A673 (cell line): ENCODE measurements at regions not wholly inside any gene's neighbourhood (a gene's known extent, or its start where the extent isn't known, plus 50 kb on each side); places are given as distances from the start of the nearest gene placed in this dataset.

Experiments used
- BruUV-seq: library from RNA; stranded (reverse); fragments of 400-500 nt; replicated peaks from 2 replicates; lab custom pipeline; 2021; lab: Mats Ljungman, UMichigan
- CTCF ChIA-PET: fragments of 300-600 bp; sonication (Branson Sonifier 250); formaldehyde crosslinking; loops from one replicate; lab custom pipeline; 2022; ENCODE audit warnings: antibody characterized with exemption; lab: Charles Lee
- POLR2A ChIA-PET: fragments of 300-600 bp; sonication (Branson Sonifier 250); formaldehyde crosslinking; loops from one replicate; lab custom pipeline; 2022; ENCODE audit warnings: antibody characterized with exemption; ENCODE audit not compliant: low non-redundant PET; lab: Charles Lee
- DNase-seq: peaks from one replicate; pipeline ENCODE4 v3.0.0-alpha.2; 2015; ENCODE audit warnings: low spot score
- H3K27ac ChIP-seq: fragments of 200-600 bp; sonication (generic); 2 replicates; pipeline ENCODE4 v1.5.1; 2016; ENCODE audit warnings: mixed run types, low read depth, mild to moderate bottlenecking, mixed read lengths, antibody characterized with exemption, low read length; ENCODE audit not compliant: poor library complexity, severe bottlenecking
- H3K27me3 ChIP-seq: fragments of 200-600 bp; sonication (generic); replicated peaks from 2 replicates; pipeline ENCODE4 v1.6.1; 2017; ENCODE audit warnings: mixed run types, low read depth, mild to moderate bottlenecking, mixed read lengths, antibody characterized with exemption, low read length; ENCODE audit not compliant: insufficient read depth, poor library complexity
- H3K36me3 ChIP-seq: fragments of 200-600 bp; sonication (generic); 2 replicates; pipeline ENCODE4 v1.6.1; 2016; ENCODE audit warnings: mixed run types, mild to moderate bottlenecking, mixed read lengths, antibody characterized with exemption, low read length; ENCODE audit not compliant: insufficient read depth, poor library complexity, severe bottlenecking
- H3K4me1 ChIP-seq: fragments of 200-600 bp; sonication (generic); 2 replicates; pipeline ENCODE4 v1.6.1; 2017; ENCODE audit warnings: mixed run types, mild to moderate bottlenecking, mixed read lengths, antibody characterized with exemption, low read length; ENCODE audit not compliant: insufficient read depth, poor library complexity, severe bottlenecking
- H3K4me3 ChIP-seq: fragments of 200-600 bp; sonication (generic); 2 replicates; pipeline ENCODE4 v1.5.1; 2016; ENCODE audit warnings: low read depth, mixed run types, mild to moderate bottlenecking, mixed read lengths, low read length; ENCODE audit not compliant: poor library complexity, severe bottlenecking
- H3K9me3 ChIP-seq: fragments of 200-600 bp; sonication (generic); 2 replicates; pipeline ENCODE4 v1.6.1; 2016; ENCODE audit warnings: mixed run types, low read depth, mild to moderate bottlenecking, mixed read lengths, antibody characterized with exemption, low read length; ENCODE audit not compliant: poor library complexity, severe bottlenecking
- CTCF ChIP-seq: fragments of 300-800, 200-600 bp; sonication (generic); conservative IDR thresholded peaks from 2 replicates; pipeline ENCODE4 v1.5.1; 2017; ENCODE audit warnings: low read depth, mild to moderate bottlenecking, antibody characterized with exemption, low read length, moderate library complexity, mixed read lengths
- EZH2 ChIP-seq: fragments of 200-600 bp; sonication (generic); IDR thresholded peaks from 2 replicates; pipeline ENCODE4 v1.6.1; 2017; ENCODE audit warnings: borderline replicate concordance, low read depth, mild to moderate bottlenecking, mixed read lengths, antibody characterized with exemption, low read length; ENCODE audit not compliant: poor library complexity, severe bottlenecking
- intact Hi-C: fragments of 100-400 bp; cut with micrococcal nuclease; formaldehyde crosslinking; loops from one replicate; pipeline ENCODE4 v1.10.0; 2022; ENCODE audit not compliant: unreplicated experiment

- no peaks in the 10 kb centered on the region for H3K9me3 ChIP-seq
- POLR2A ChIA-PET: no interaction called here
- DNase-seq: no peak
- no peak overlapping the region for H3K4me3 ChIP-seq
- intact Hi-C loops: no loop called here
- no peaks in the 10 kb centered on the region for H3K27me3 ChIP-seq
- peaks cover 6% of the 10 kb centered on the region for H3K4me1 ChIP-seq
- no peaks in the 10 kb centered on the region for H3K36me3 ChIP-seq
- TF ChIP-seq EZH2: no peak
- no TSS peak for BruUV-seq
- CTCF ChIA-PET: no interaction called here
- no peak overlapping the region for H3K27ac ChIP-seq
Measured at GRCh38 chr3:83956431-83956830, 1002.4 kb upstream of the CADM2 start.

- intact Hi-C loops: no loop called here
- H3K9me3 ChIP-seq: peaks cover 5% of the 10 kb centered on the region
- H3K4me1 ChIP-seq: no peaks in the 10 kb centered on the region
- POLR2A ChIA-PET: no interaction called here
- H3K27ac ChIP-seq: no peak overlapping the region
- no TSS peak for BruUV-seq
- H3K4me3 ChIP-seq: no peak overlapping the region
- no peaks in the 10 kb centered on the region for H3K27me3 ChIP-seq
- CTCF ChIA-PET: no interaction called here
- H3K36me3 ChIP-seq: no peaks in the 10 kb centered on the region
- DNase-seq: no peak
- no peak for TF ChIP-seq CTCF
Measured at GRCh38 chr3:83968356-83968755, 990.4 kb upstream of the CADM2 start.

GRCh38 chr3:83971666-83972065 is 987.1 kb upstream of the CADM2 start:
- BruUV-seq: no TSS peak
- no peaks in the 10 kb centered on the region for H3K9me3 ChIP-seq
- H3K4me3 ChIP-seq: no peak overlapping the region
- POLR2A ChIA-PET: no interaction called here
- no peaks in the 10 kb centered on the region for H3K36me3 ChIP-seq
- CTCF ChIA-PET: no interaction called here
- no peak overlapping the region for H3K27ac ChIP-seq
- intact Hi-C loops: no loop called here
- TF ChIP-seq CTCF: no peak
- TF ChIP-seq EZH2: no peak
- H3K4me1 ChIP-seq: no peaks in the 10 kb centered on the region
- no peak for DNase-seq
- no peaks in the 10 kb centered on the region for H3K27me3 ChIP-seq

- POLR2A ChIA-PET: no interaction called here
- Histone ChIP-seq H3K4me3 (no peak overlapping the region), H3K4me1 (no peaks in the 10 kb centered on the region), H3K36me3 (no peaks in the 10 kb centered on the region), H3K27me3 (no peaks in the 10 kb centered on the region), H3K27ac (no peak overlapping the region), H3K9me3 (no peaks in the 10 kb centered on the region)
- no TSS peak for BruUV-seq
- intact Hi-C loops: no loop called here
- TF ChIP-seq EZH2: no peak
- no peak for TF ChIP-seq CTCF
- no peak for DNase-seq
- CTCF ChIA-PET: no interaction called here
Measured at GRCh38 chr3:84008623-84009022, 950.2 kb upstream of the CADM2 start.
